HEK293T (cell line): ENCODE measurements at regions not wholly inside any gene's neighbourhood (a gene's known extent, or its start where the extent isn't known, plus 50 kb on each side); places are given as distances from the start of the nearest gene placed in this dataset.
A peak's percentile ranks its signal among the peaks of the same experiment; 100 is the strongest.

Experiments used
- CTCF ChIA-PET: fragments of 350-600 bp; formaldehyde crosslinking; extraction: SDS; loops from one replicate; lab custom pipeline; 2021; ENCODE audit warnings: antibody characterized with exemption, inconsistent platforms; lab: Yijun Ruan, JAX
- POLR2A ChIA-PET: fragments of 350-600 bp; formaldehyde crosslinking; extraction: SDS; loops from one replicate; lab custom pipeline; 2020; ENCODE audit warnings: antibody characterized with exemption, inconsistent platforms; lab: Yijun Ruan, JAX
- DNase-seq: peaks from one replicate; pipeline ENCODE4 v3.0.0; 2012; ENCODE audit warnings: mixed read lengths; ENCODE audit errors: extremely low spot score
- ARNT ChIP-seq: fragments of 450-650 bp; IDR thresholded peaks from 2 replicates; pipeline ENCODE4 v1.6.1; 2017; ENCODE audit warnings: mild to moderate bottlenecking
- BHLHE40 ChIP-seq: fragments of 450-650 bp; IDR thresholded peaks from 2 replicates; pipeline ENCODE4 v1.6.1; 2016; ENCODE audit warnings: mild to moderate bottlenecking, moderate library complexity, borderline replicate concordance
- CTBP1 ChIP-seq: fragments of 450-650 bp; IDR thresholded peaks from 2 replicates; pipeline ENCODE4 v1.6.1; 2016; ENCODE audit warnings: borderline replicate concordance
- ELF4 ChIP-seq: fragments of 450-650 bp; IDR thresholded peaks from 2 replicates; pipeline ENCODE4 v1.6.1; 2017; ENCODE audit warnings: antibody characterized with exemption
- FOXA1 ChIP-seq: fragments of 450-650 bp; IDR thresholded peaks from 2 replicates; pipeline ENCODE4 v1.6.1; 2016; ENCODE audit warnings: mild to moderate bottlenecking
- FOXK2 ChIP-seq: fragments of 450-650 bp; IDR thresholded peaks from 2 replicates; pipeline ENCODE4 v1.6.1; 2016; ENCODE audit warnings: mild to moderate bottlenecking
- FOXM1 ChIP-seq: fragments of 450-650 bp; IDR thresholded peaks from 2 replicates; pipeline ENCODE4 v1.6.1; 2017; ENCODE audit warnings: mild to moderate bottlenecking, borderline replicate concordance
- HDGF ChIP-seq: fragments of 450-650 bp; IDR thresholded peaks from 2 replicates; pipeline ENCODE4 v1.6.1; 2017; ENCODE audit warnings: antibody characterized with exemption, borderline replicate concordance
- L3MBTL2 ChIP-seq: fragments of 450-650 bp; conservative IDR thresholded peaks from 2 replicates; pipeline ENCODE4 v1.6.1; 2016; ENCODE audit warnings: mild to moderate bottlenecking
- LEF1 ChIP-seq: fragments of 450-650 bp; IDR thresholded peaks from 2 replicates; pipeline ENCODE4 v1.6.1; 2017; ENCODE audit warnings: mild to moderate bottlenecking, borderline replicate concordance
- NFRKB ChIP-seq: fragments of 450-650 bp; IDR thresholded peaks from 2 replicates; pipeline ENCODE4 v1.6.1; 2016; ENCODE audit warnings: mild to moderate bottlenecking, moderate library complexity
- PKNOX1 ChIP-seq: fragments of 450-650 bp; IDR thresholded peaks from 2 replicates; pipeline ENCODE4 v1.6.1; 2016
- SP1 ChIP-seq: fragments of 450-650 bp; IDR thresholded peaks from 2 replicates; pipeline ENCODE4 v1.6.1; 2017
- SUZ12 ChIP-seq: fragments of 450-650 bp; IDR thresholded peaks from 2 replicates; pipeline ENCODE4 v1.6.1; 2016; ENCODE audit warnings: mild to moderate bottlenecking
- TARDBP ChIP-seq: fragments of 450-650 bp; IDR thresholded peaks from 2 replicates; pipeline ENCODE4 v1.6.1; 2016
- ZNF384 ChIP-seq: fragments of 450-650 bp; IDR thresholded peaks from 2 replicates; pipeline ENCODE4 v1.6.1; 2016

GRCh38 chr12:67760586-67761275, 112.2 kb downstream of the DYRK2 start:
- ChIA-PET CTCF (no interaction called here), POLR2A (no interaction called here)
- no peak for DNase-seq
- no peak for TF ChIP-seq PKNOX1
- TF ChIP-seq ARNT: no peak
- no peak for TF ChIP-seq HDGF
- TF ChIP-seq CTBP1: no peak
- no peak for TF ChIP-seq FOXA1
- no peak for TF ChIP-seq BHLHE40
- TF ChIP-seq ZNF384: no peak
- TF ChIP-seq SP1: no peak
- no peak for TF ChIP-seq LEF1
- TF ChIP-seq TARDBP: no peak
- TF ChIP-seq FOXM1: no peak
- no peak for TF ChIP-seq NFRKB
- no peak for TF ChIP-seq FOXK2
- TF ChIP-seq ELF4: no peak
- TF ChIP-seq SUZ12: no peak
- no peak for TF ChIP-seq L3MBTL2

DNA sequence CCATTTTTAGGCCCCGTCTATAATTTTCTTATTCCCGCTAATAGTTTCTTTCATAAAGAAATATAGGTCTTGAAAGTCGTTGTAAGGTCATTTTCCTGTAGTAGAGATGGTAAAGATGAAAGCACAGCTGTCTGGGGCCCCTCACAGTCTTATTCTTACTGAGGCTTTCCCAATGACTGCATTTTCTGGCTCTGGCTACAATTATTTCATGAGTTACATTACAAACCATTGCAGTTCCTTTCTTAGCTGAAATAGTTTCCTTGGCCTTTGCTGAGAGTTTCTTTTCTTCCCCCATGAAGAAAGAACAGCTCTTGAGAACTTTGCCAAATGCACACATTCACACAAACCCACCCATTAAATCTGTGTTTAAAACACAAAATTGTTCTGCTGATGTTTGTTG, 113.0 kb downstream of the DYRK2 start:
- no peak for DNase-seq
- TF ChIP-seq ZNF384 (no peak), HDGF (no peak)
- ChIA-PET CTCF (interaction anchor here (1.0 kb wide), 1 partner anchor 181 kb away, joined by 3 read pairs; no protein-coding TSS in a partner anchor), POLR2A (no interaction called here)

DNA sequence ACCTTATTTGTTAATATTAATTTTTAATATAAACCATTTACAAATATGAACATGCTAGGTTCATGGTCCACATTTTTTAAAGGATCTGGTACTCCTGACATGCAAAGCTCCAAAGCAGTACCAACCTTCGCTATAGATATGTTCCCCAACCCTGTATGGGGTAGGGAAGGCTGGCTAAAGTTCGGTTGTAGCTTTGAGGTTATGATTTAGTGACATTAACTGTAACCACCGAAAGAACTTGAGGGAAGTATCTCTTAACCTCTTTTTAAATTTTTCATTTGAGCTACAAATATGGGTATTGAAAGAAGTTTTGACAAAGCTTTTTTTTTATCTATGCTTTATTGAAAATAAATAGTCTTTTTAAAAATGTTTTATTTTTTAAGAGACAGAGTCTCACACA, 115.5 kb downstream of the DYRK2 start:
- ChIA-PET POLR2A (no interaction called here), CTCF (no interaction called here)
- no peak for DNase-seq
- no peak for TF ChIP-seq FOXA1
- no peak for TF ChIP-seq FOXK2
- TF ChIP-seq BHLHE40: no peak
- TF ChIP-seq L3MBTL2: no peak
- no peak for TF ChIP-seq FOXM1

DNA sequence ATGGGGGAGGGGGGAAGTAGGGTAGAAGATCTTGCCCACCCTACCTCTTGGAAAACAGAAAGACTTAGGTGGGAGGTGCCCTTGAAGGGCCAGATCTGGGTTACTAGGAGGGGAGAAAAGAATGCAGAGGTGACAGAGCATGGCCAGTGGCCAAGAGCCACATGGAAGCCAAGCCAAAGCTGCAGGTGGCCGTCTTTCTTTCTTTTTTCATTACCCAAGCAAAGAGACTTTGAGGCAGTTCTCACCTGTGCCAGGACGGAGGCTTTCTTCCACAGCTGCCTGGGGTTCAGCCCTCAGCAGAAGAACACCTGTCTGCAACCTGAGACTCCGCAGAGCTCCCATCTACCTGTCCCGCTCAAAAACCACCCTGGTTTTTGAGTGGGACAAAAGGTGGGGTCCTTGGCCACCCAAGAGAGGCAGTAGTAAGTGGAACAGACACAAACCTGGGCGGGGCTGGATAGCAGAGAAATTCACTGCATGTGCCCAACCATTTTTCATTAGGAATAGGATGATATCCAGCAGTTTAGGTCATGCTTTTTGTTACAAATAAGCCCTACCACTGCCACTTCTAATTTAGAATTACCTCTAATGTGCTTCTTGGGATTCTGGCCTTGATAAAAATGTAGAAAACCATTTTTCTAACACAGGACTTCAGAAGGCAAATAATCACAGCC, 116.5 kb downstream of the DYRK2 start:
- CTCF ChIA-PET: no interaction called here
- POLR2A ChIA-PET: no interaction called here
- TF ChIP-seq FOXK2: no peak
- no peak for TF ChIP-seq NFRKB
- no peak for TF ChIP-seq BHLHE40
- no peak for TF ChIP-seq CTBP1
- TF ChIP-seq ARNT: no peak
- DNase-seq: no peak

GRCh38 chr12:67765776-67766766, 117.5 kb downstream of the DYRK2 start:
- DNase-seq: no peak
- ChIA-PET CTCF (no interaction called here), POLR2A (no interaction called here)
- no peak for TF ChIP-seq ZNF384
- no peak for TF ChIP-seq SP1
- no peak for TF ChIP-seq HDGF
- no peak for TF ChIP-seq NFRKB
- no peak for TF ChIP-seq PKNOX1

DNA sequence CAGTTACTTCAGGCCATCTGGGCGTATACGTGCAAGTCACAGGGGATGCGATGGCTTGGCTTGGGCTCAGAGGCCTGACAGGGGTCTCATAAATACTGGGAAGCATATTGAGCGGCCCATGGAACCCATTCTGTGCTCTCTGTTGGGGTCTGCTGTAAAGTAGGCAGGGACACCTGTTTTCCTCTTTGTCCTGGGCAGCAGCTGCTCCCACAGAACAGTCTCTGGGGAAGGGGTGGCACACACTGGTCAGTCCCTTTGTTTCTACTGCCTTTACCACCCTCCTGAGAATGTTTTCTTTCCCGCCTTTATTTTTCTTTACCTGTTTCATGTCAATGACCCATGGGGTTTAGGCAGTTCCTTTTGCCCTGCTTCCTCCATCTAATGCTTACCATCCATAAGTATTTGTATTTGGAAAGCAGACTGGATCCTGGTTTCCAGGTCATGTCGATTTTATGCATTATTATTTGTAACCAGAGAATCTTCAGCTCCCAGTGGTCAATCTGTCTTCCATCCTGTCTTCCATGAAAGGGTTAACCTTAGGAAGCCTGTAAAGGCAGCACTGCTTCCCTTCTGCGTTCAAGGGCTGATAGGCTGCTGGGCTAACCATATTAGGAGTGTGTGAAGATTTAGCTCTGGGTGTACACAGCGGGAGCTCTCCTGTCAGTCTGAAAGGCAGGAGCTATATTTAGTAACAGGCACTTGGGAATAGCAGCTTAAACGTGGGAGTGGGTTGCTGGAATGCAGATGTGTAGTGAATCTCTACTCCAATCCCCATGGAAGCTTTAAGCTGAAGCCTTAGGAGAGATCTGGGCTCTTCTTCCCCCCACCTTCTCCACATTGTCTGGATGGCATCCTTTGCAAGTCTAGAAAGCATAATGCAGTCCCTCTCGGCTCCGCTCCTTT, 124.0 kb downstream of the DYRK2 start:
- peak; percentile 78 for DNase-seq
- TF ChIP-seq ZNF384: no peak
- no peak for TF ChIP-seq HDGF
- no peak for TF ChIP-seq CTBP1
- TF ChIP-seq SP1: no peak
- no peak for TF ChIP-seq NFRKB
- no peak for TF ChIP-seq BHLHE40
- peak; percentile 92 for TF ChIP-seq PKNOX1
- TF ChIP-seq L3MBTL2: peak; percentile 50
- TF ChIP-seq LEF1: no peak
- no peak for TF ChIP-seq FOXA1
- no peak for TF ChIP-seq SUZ12
- no peak for TF ChIP-seq FOXM1
- no peak for TF ChIP-seq FOXK2
- ChIA-PET POLR2A (no interaction called here), CTCF (no interaction called here)
